ENCODE measurements at regions not wholly inside any gene's neighbourhood (a gene's known extent, or its start where the extent isn't known, plus 50 kb on each side); places are given as distances from the start of the nearest gene placed in this dataset.

GRCh38 chr2:236965841-236966096 is 119.9 kb upstream of the COPS8 start:
- TF ChIP-seq CTCF (IDR thresholded peaks at IDR 0.05) (no peak), ZFX (IDR thresholded peaks at IDR 0.05; ENCODE audit: borderline replicate concordance) (no peak)
- no peak overlapping the region for H3K27ac ChIP-seq

- no peak overlapping the region for H3K27ac ChIP-seq
- TF ChIP-seq ZFX (IDR thresholded peaks at IDR 0.05; ENCODE audit: borderline replicate concordance) (no peak), CTCF (IDR thresholded peaks at IDR 0.05) (no peak)
These were observed 118.2 kb upstream of the COPS8 start for GRCh38 chr2:236967499-236967783.

GRCh38 chr2:236968101-236968879 is 117.4 kb upstream of the COPS8 start:
- no peak for TF ChIP-seq ZFX (IDR thresholded peaks at IDR 0.05; ENCODE audit: borderline replicate concordance)
- TF ChIP-seq CTCF (IDR thresholded peaks at IDR 0.05): no peak
- H3K27ac ChIP-seq: no peak overlapping the region

DNA sequence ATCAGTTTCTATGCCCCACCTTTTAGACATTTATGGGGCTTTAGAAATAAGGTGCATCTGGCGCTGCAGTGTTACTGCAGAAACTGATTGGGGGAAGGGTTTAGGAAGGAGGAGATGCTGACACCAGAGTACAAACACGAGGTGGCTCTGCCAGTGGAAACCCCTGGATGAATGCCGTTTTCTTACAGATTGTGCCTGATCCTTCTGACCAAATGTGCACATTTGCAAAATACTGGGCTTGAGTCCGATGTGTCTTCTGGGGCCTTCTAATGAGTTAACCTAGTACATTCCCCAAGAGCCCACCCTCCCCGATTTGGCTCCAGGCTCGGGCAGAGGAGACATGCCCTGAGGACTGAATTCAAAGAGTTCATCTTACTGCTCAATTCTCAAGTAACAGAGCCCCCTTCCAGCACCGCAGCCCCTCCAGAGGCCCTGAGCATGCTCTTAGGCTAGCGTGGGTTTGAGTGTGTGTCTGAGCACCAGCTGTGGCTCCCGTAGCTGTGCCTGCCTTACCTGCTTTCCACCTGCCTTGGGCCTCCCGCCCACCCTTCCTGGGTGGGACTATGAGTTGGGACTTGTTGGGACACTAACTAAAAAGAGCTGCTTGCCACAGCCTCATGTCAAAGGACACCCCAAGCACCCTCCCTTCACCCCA is 116.7 kb upstream of the COPS8 start:
- TF ChIP-seq CTCF (IDR thresholded peaks at IDR 0.05): no peak
- no peak for TF ChIP-seq ZFX (IDR thresholded peaks at IDR 0.05; ENCODE audit: borderline replicate concordance)
- no peak overlapping the region for H3K27ac ChIP-seq

DNA sequence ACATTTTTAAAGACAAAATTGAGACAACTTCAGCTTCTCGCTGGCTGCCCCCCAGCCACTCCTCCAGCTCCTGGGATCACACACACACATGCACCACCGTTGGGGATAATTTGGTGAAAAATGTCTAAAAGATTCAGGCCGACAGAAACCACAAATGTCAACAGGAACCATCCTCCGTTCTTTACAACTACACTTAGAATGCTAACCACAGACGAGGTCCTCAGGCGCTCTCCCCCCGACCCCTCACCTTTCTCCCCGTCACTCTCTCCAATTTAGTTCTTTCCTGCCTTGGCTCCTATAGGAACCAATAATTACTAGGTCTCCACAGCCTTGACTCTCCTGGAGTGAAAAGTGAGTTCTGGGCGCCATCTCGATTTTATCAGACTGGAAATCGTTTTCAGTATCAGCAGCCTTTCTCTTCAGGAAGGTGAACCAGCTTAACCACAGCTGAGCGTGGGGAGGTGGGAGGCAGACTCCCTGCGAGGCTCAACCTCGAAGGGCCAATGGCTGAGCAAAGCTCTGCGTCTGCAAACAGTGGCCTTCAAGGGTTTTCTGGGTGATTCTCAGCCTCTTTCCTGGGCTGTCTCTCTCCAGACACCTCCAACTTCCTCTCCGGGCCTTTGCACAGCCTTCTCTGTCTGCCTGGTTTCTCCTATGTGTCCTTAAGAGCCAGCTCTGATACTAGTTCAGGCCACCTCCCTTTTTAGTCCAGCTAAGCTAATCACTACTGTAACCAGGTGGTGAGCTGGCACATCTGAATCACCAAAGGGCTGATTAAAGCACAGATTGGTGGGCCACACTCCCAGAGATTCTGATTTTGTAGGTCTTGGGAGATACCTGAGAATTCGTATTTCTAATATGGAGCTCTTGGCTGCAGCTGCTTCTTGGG is 115.7 kb upstream of the COPS8 start:
- H3K27ac ChIP-seq: no peak overlapping the region
- TF ChIP-seq CTCF (IDR thresholded peaks at IDR 0.05): no peak
- TF ChIP-seq ZFX (IDR thresholded peaks at IDR 0.05; ENCODE audit: borderline replicate concordance): no peak

DNA sequence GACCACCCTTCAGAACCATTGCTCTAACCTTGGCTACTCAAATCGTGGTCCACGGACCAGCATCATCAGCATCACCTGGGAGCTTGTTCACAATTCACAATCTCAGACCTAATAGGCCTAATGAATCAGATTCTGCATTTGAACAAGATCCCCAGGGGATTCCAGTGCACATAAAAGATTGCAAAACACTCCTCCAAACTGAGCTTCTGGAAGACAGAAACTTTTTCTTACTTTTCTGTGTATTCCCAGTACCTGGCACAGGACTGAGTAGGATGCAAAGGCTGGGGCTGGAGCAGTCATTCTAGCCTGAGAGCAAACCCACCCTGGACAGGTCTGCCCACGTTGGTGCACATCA is 115.1 kb upstream of the COPS8 start:
- no peak overlapping the region for H3K27ac ChIP-seq
- TF ChIP-seq ZFX (IDR thresholded peaks at IDR 0.05; ENCODE audit: borderline replicate concordance) (no peak), CTCF (IDR thresholded peaks at IDR 0.05) (no peak)

Measured in 22Rv1 (cell line).